ENCODE measurements at regions not wholly inside any gene's neighbourhood (a gene's known extent, or its start where the extent isn't known, plus 50 kb on each side); places are given as distances from the start of the nearest gene placed in this dataset.

- TF ChIP-seq FOXP2 (optimal IDR thresholded peaks at IDR 0.05; ENCODE audit: borderline replicate concordance, extremely low read depth, extremely low read length, insufficient read depth) = no peak
These were observed 473.1 kb downstream of the ADGRL2 start for GRCh38 chr1:82273816-82274215.

DNA sequence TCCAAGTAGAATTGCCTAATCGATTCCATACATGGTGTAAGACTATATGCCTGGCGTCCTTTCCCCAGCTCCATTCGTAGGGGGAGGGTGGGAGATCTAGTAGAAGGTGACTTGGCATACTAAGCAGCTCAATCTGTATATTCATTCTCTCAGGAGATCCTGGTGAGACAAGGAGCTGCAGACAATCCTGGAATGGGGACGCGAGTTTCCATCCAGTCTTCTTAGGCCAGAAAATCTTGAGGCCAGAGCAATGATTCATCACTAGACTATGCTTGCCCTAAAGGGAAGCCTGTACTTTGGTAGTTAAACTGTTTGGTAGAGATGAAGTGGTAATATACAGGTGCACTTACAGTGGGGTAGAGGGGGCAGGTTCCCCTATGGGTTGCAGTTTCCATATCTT lies 468.7 kb downstream of the ADGRL2 start:
- TF ChIP-seq POLR2AphosphoS5 (IDR thresholded peaks at IDR 0.05; ENCODE audit: low read depth, low read length) = no peak
- TF ChIP-seq REST (IDR thresholded peaks at IDR 0.05; ENCODE audit: insufficient read depth in 1 of 2, low read depth in 2 of 2, low read length in 2 of 2) = no peak
- no peak for TF ChIP-seq FOXP2 (optimal IDR thresholded peaks at IDR 0.05; ENCODE audit: borderline replicate concordance, extremely low read depth, extremely low read length, insufficient read depth)
- TF ChIP-seq TAF1 (IDR thresholded peaks at IDR 0.05; ENCODE audit: borderline replicate concordance, insufficient read depth, low read length) = no peak
- TF ChIP-seq SIN3A (IDR thresholded peaks at IDR 0.05; ENCODE audit: borderline replicate concordance, insufficient read depth, low read length) = no peak

DNA sequence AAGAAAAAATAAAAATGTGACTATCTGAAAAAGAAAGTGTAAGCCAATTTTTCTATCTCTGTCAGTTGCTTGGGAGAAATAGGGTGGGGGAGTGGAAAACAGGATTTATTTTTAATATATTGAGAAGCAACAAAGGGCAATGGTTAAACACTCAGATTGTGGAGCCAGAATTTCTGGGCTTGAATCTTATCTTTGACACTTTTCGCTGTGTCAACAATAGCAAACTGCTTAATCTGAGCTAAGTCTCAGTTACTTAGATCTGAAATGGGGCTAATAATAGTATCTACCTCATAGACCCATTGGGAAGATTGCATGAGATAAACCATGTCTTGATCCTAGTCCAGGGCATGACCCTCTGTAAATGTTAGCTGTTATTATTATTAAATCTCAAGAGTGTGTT lies 468.1 kb downstream of the ADGRL2 start:
- TF ChIP-seq REST (IDR thresholded peaks at IDR 0.05; ENCODE audit: insufficient read depth in 1 of 2, low read depth in 2 of 2, low read length in 2 of 2) = no peak
- no peak for TF ChIP-seq FOXP2 (optimal IDR thresholded peaks at IDR 0.05; ENCODE audit: borderline replicate concordance, extremely low read depth, extremely low read length, insufficient read depth)
- no peak for TF ChIP-seq POLR2AphosphoS5 (IDR thresholded peaks at IDR 0.05; ENCODE audit: low read depth, low read length)
- TF ChIP-seq TAF1 (IDR thresholded peaks at IDR 0.05; ENCODE audit: borderline replicate concordance, insufficient read depth, low read length) = no peak
- no peak for TF ChIP-seq SIN3A (IDR thresholded peaks at IDR 0.05; ENCODE audit: borderline replicate concordance, insufficient read depth, low read length)

GRCh38 chr1:82266351-82266750 lies 465.6 kb downstream of the ADGRL2 start:
- TF ChIP-seq TAF1 (IDR thresholded peaks at IDR 0.05; ENCODE audit: borderline replicate concordance, insufficient read depth, low read length) = no peak
- TF ChIP-seq SIN3A (IDR thresholded peaks at IDR 0.05; ENCODE audit: borderline replicate concordance, insufficient read depth, low read length) = no peak
- TF ChIP-seq FOXP2 (optimal IDR thresholded peaks at IDR 0.05; ENCODE audit: borderline replicate concordance, extremely low read depth, extremely low read length, insufficient read depth) = no peak
- no peak for TF ChIP-seq REST (IDR thresholded peaks at IDR 0.05; ENCODE audit: insufficient read depth in 1 of 2, low read depth in 2 of 2, low read length in 2 of 2)

GRCh38 chr1:82265436-82265835 lies 464.7 kb downstream of the ADGRL2 start:
- TF ChIP-seq FOXP2 (optimal IDR thresholded peaks at IDR 0.05; ENCODE audit: borderline replicate concordance, extremely low read depth, extremely low read length, insufficient read depth) = no peak
- no peak for TF ChIP-seq POLR2AphosphoS5 (IDR thresholded peaks at IDR 0.05; ENCODE audit: low read depth, low read length)
- no peak for TF ChIP-seq SIN3A (IDR thresholded peaks at IDR 0.05; ENCODE audit: borderline replicate concordance, insufficient read depth, low read length)
- TF ChIP-seq REST (IDR thresholded peaks at IDR 0.05; ENCODE audit: insufficient read depth in 1 of 2, low read depth in 2 of 2, low read length in 2 of 2) = no peak
- no peak for TF ChIP-seq TAF1 (IDR thresholded peaks at IDR 0.05; ENCODE audit: borderline replicate concordance, insufficient read depth, low read length)
